SKM-1 treated with dmso at 0.1 percent for 144 hours (cell line): ENCODE measurements at regions not wholly inside any gene's neighbourhood (a gene's known extent, or its start where the extent isn't known, plus 50 kb on each side); places are given as distances from the start of the nearest gene placed in this dataset.
"Not testable (repeated sequence)": the region's sequence is repeated elsewhere in the genome, so short reads cannot be mapped to it uniquely, and the experiment has no call there.

Source experiments
- DNase-seq: peaks from one replicate; lab custom pipeline; 2025; ENCODE audit not compliant: unreplicated experiment; lab: John Stamatoyannopoulos, UW

GRCh38 chr1:118473825-118474224, 288.8 kb upstream of the SPAG17 start:
- no peak for DNase-seq

GRCh38 chr1:118464460-118464859, 279.4 kb upstream of the SPAG17 start:
- not testable (repeated sequence) for DNase-seq

DNA sequence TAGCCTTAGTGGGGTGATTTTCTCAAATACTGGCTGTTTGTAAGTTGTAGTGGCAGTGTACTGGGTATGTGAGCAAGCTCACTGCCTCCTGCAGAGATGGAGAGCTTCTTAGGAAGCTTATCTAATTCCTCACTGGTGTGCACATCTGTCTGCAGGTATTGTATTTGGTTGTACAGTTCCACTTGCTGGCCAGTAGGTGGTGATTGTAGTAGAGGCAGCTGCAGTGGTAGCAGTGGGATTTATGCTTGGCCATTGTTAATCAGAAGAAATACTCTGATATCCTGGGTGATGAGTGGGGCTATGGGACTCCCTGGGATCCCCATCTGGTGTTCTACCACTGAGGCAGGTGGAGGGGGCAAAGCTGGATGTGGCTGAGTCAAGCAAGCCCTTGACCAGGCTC, 276.1 kb upstream of the SPAG17 start:
- peak; percentile 3 for DNase-seq

GRCh38 chr1:118459871-118460270, 274.8 kb upstream of the SPAG17 start:
- no peak for DNase-seq

DNA sequence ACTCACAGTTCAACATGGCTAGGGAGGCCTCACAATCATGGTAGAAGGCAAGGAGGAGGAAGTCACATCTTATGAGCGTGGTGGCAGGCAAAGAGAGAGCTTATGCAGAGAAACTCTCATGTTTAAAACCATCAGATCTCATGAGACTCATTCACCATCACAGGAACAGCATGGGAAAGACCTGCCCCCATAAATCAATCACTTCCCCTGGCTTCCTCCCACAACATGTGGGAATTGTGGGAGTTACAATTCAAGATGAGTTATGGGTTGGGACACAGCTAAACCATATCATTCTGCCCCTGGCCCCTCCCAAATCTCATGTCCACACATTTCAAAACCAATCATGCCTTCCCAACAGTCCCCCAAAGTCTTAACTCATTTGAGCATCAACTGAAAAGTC, 268.8 kb upstream of the SPAG17 start:
- DNase-seq = not testable (repeated sequence)

- DNase-seq = no peak
Observed at GRCh38 chr1:118445156-118445555, 260.1 kb upstream of the SPAG17 start.

DNA sequence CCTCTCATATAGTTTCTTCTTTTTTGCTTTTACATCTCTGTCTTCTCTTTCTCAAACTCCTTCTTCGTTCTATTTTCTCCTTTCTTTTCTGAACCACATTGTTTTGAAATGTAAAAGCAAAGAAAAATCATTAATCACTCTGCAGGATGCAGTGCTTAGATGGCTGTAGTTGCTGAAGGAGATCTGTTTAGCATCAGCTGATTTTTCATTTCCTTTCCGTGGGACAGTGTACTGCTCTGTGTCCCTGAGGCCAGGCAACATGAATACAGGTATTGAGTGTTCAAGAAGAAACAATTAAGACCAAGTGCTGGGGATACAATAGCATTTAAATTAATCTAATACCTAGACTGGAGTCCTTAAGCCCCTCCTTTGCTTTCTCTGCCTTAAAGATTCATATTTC, 257.2 kb upstream of the SPAG17 start:
- no peak for DNase-seq

- DNase-seq = no peak
Observed at GRCh38 chr1:118437664-118438063, 252.6 kb upstream of the SPAG17 start.

DNA sequence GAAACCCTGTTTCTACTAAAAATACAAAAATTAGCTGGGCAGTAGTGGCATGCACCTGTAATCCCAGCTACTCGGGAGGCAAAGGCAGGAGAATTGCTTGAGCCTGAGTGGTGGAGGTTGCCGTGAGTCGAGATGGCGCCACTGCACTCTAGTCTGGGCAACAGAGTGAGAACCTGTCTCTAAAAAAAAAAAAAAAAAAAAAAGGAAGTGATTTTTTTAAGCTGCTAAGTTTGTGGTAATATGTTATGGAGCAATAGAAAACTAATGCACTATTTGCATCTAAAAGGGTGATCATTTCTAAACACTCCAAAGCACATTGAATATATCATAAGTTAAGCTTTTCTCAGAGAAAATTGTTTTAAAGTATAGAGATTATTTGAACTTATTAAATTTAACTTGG, 244.8 kb upstream of the SPAG17 start:
- peak; percentile 53 for DNase-seq

GRCh38 chr1:118421868-118422350, 236.9 kb upstream of the SPAG17 start:
- DNase-seq = no peak

- no peak for DNase-seq
Observed at GRCh38 chr1:118404024-118404423, 219.0 kb upstream of the SPAG17 start.

DNA sequence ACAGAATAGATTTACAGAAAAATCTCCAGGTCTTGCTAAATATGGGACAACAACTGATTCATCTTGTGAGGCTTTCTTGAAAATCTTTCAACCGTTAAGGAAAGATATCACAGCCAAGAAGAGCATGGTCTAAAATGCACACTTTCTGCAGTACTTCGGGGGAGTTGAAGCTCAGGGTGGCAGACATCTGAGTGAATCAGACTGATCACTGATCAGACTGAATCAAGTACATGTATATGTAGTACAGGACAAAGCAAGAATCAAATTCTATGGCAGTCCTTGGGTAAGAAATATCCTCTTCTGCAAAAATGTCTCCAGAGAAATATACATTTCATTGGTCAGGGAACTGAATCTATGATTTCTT, 212.4 kb upstream of the SPAG17 start:
- DNase-seq = no peak

DNA sequence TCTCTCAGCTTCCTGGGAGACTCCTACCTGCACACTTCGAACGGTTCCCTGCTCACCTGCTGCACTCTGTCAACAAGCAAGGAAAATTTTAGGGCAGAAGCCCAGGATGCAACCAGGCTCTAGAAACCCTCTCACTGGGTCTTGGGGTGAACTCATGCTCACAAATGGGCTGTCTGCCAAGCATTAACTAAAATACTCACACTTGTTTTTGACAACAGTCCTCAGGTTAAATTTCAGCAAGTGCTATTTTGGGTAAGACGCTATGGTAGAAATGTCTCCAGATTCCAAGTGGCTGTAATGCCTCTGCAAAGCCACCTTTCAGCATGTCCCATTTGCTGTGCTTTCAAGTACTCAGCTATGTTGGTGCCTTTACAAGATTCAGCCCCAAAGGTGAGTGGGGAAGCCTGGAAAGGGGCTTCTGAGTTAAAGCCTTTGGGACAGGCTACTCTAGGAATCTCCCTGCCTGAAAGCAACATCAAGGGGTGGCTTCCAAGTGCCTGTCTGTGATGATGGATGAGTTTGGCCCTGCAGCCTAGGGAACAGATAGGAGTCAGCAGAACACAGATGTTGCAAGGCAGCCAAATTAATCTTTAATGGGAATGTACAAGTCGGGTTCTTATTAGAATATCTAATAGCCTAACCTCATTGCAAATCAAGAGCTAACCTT, 211.9 kb upstream of the SPAG17 start:
- no peak for DNase-seq

GRCh38 chr1:118396279-118396678, 211.3 kb upstream of the SPAG17 start:
- no peak for DNase-seq

- no peak for DNase-seq
Observed at GRCh38 chr1:118395430-118395991, 210.5 kb upstream of the SPAG17 start.

DNA sequence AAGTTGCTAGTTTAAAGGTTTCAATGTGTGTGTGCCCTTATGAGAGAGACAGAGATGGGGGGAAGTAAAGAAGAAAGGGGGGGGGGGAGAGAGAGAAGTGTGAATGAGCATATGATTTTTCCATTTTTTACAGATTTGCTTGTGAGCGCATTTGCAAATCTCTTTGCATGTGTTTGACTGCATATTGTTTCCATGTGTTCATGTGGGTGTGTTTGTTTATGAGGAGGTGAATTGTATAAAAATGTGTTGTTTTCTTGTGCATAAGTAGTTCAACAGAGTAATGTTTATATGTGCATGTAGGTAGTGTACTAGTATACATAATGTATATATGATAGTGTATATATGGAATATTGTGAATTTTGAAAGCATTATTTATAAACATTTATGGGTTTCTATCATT, 205.9 kb upstream of the SPAG17 start:
- DNase-seq = no peak

GRCh38 chr1:118388301-118388959, 203.4 kb upstream of the SPAG17 start:
- no peak for DNase-seq

DNA sequence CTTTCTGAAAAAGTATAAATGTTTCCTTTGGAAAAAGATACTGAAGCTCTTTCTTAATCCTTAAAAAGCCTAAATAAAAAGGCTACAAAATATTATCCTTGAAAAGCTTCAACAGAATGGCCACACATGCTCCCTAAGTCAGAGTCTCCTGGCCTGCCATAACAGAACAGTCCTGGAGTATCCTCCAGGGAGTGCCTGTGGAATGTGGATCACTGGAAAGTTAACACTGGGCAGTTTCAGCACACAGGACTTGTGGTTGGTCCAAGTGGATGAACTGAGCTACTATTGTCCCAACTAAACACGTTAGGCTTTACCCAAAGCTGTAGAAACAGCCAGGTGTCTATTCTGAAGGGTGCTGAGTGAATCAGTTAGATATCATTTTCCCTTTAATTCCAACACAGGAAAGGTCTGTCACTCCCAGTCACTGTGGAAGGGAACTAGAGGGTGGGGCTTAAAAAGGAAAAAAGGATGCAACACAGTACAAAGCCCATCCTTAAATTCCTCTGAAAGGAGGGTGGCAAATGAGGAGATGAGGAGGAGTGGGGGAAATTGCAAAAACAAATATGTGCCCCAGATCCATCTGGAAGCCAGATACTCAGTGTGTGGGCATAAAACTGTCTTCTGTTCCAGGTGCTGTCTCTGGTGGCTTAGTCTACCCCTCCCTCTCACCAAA, 196.3 kb upstream of the SPAG17 start:
- DNase-seq = no peak

- not testable (repeated sequence) for DNase-seq
Observed at GRCh38 chr1:118377183-118377582, 192.2 kb upstream of the SPAG17 start.

GRCh38 chr1:118371612-118372011, 186.6 kb upstream of the SPAG17 start:
- DNase-seq = no peak

DNA sequence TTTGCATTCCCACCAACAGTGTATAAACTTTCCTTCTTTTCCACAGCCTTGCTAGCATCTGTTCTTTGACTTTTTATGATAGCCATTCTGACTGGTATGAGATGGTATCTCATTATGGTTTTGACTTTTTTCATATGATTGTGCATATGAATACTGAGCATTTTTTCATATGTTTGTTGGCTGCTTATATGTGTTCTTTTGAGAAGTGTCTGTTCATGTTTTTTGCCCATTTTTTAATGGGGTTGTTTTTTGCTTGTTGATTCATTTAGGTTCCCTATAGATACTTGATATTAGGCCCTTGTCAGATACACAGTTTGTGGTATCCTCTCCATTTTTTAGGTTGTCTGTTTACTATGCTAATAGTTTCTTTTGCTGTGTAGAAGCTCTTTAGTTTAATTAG, 185.8 kb upstream of the SPAG17 start:
- no peak for DNase-seq

GRCh38 chr1:118366286-118366685, 181.3 kb upstream of the SPAG17 start:
- DNase-seq = no peak
